WTC11 (cell line): ENCODE measurements at regions not wholly inside any gene's neighbourhood (a gene's known extent, or its start where the extent isn't known, plus 50 kb on each side); places are given as distances from the start of the nearest gene placed in this dataset.

Experiments
- ATAC-seq: fragments of 200-7000 bp; cut with Tn5 transposase; 2 replicates; pipeline ENCODE4 v1.10.0; 2021; ENCODE audit warnings: mild to moderate bottlenecking, moderate library complexity
- CTCF ChIA-PET: fragments of 300-600 bp; sonication (Branson Sonifier 250); formaldehyde crosslinking; loops from one replicate; lab custom pipeline; 2021; ENCODE audit warnings: antibody characterized with exemption; lab: Charles Lee
- POLR2A ChIA-PET: fragments of 350-600 bp; sonication (Branson Sonifier 250); formaldehyde crosslinking; loops from one replicate; lab custom pipeline; 2021; ENCODE audit warnings: antibody characterized with exemption; lab: Charles Lee
- DNase-seq: peaks from one replicate; pipeline ENCODE4 v3.0.0; 2021; ENCODE audit warnings: low spot score
- H3K27ac Mint-ChIP-seq: 2 replicates; pipeline ENCODE4 v1.8.0; 2021; ENCODE audit warnings: mixed read lengths
- H3K27me3 Mint-ChIP-seq: 2 replicates; pipeline ENCODE4 v1.8.0; 2021; ENCODE audit warnings: low read depth, mild to moderate bottlenecking, moderate library complexity, mixed read lengths
- H3K36me3 Mint-ChIP-seq: 2 replicates; pipeline ENCODE4 v1.8.0; 2021; ENCODE audit warnings: mixed read lengths
- H3K4me1 Mint-ChIP-seq: 2 replicates; pipeline ENCODE4 v1.8.0; 2022; ENCODE audit warnings: mixed read lengths
- H3K4me3 Mint-ChIP-seq: 2 replicates; pipeline ENCODE4 v1.8.0; 2021; ENCODE audit warnings: mild to moderate bottlenecking, moderate library complexity, mixed read lengths
- H3K9me3 Mint-ChIP-seq: 2 replicates; pipeline ENCODE4 v1.8.0; 2021; ENCODE audit warnings: mixed read lengths
- ARID4B ChIP-seq: sonication (generic); formaldehyde crosslinking; IDR thresholded peaks from 2 replicates; pipeline ENCODE4 v1.8.0; 2023; ENCODE audit warnings: missing genetic modification reagents, mild to moderate bottlenecking, borderline replicate concordance
- ERG ChIP-seq: fragments of 250-450 bp; sonication (Bioruptor Pico); IDR thresholded peaks from 2 replicates; pipeline ENCODE4 v1.8.0; 2021; ENCODE audit warnings: mild to moderate bottlenecking
- ETV6 ChIP-seq: sonication (generic); formaldehyde crosslinking; IDR thresholded peaks from 2 replicates; pipeline ENCODE4 v1.8.1; 2022; ENCODE audit warnings: mild to moderate bottlenecking, missing genetic modification reagents
- JAZF1 ChIP-seq: fragments of 250-450 bp; sonication (Bioruptor Pico); IDR thresholded peaks from 2 replicates; pipeline ENCODE4 v1.9.0; 2021; ENCODE audit warnings: moderate library complexity, mild to moderate bottlenecking, inconsistent platforms
- JUN ChIP-seq: sonication (generic); formaldehyde crosslinking; IDR thresholded peaks from 2 replicates; pipeline ENCODE4 v1.8.0; 2023; ENCODE audit warnings: mild to moderate bottlenecking, missing genetic modification reagents
- RELA ChIP-seq: sonication (generic); formaldehyde crosslinking; IDR thresholded peaks from 2 replicates; pipeline ENCODE4 v1.8.1; 2022; ENCODE audit warnings: missing genetic modification reagents, mild to moderate bottlenecking, borderline replicate concordance
- SOX15 ChIP-seq: fragments of 250-450 bp; sonication (Bioruptor Pico); IDR thresholded peaks from 2 replicates; pipeline ENCODE4 v1.9.0; 2021; ENCODE audit warnings: mild to moderate bottlenecking
- ZNF121 ChIP-seq: sonication (generic); formaldehyde crosslinking; IDR thresholded peaks from 2 replicates; pipeline ENCODE4 v1.8.0; 2023; ENCODE audit warnings: missing genetic modification reagents
- ZNF416 ChIP-seq: fragments of 250-450 bp; sonication (Bioruptor Pico); IDR thresholded peaks from 2 replicates; pipeline ENCODE4 v1.9.0; 2021; ENCODE audit warnings: mild to moderate bottlenecking, inconsistent platforms
- ZNF423 ChIP-seq: fragments of 250-450 bp; sonication (Bioruptor Pico); IDR thresholded peaks from 2 replicates; pipeline ENCODE4 v2.1.2; 2022; ENCODE audit warnings: mild to moderate bottlenecking, moderate library complexity
- TF ChIP-seq, protein P1 (sequence below): fragments of 250-450 bp; sonication (Bioruptor Pico); IDR thresholded peaks from 2 replicates; pipeline ENCODE4 v2.1.2; 2022; ENCODE audit warnings: mild to moderate bottlenecking, moderate library complexity
- TF ChIP-seq, protein P2 (sequence below): sonication (generic); formaldehyde crosslinking; IDR thresholded peaks from 2 replicates; pipeline ENCODE4 v1.8.1; 2022; ENCODE audit warnings: mild to moderate bottlenecking, moderate library complexity, missing genetic modification reagents

DNA sequence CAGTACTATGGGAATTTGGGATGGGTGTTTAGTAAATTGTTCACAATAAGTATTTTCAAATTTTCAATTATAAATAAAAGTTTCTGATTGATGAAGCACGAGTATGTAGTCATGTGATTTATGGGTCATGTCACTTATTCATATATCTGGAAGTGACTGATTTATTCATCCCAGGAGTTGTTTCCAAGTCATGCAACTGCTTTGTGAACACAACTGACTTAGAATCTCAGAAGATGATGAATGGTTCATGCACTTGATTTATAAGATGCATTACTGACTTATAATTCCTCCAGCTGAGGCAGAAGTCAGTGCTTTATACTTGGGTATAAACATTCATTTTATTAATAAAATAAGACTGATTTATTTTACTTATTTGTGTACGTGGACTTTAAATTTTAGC is 137.8 kb upstream of the CBLB start:
- CTCF ChIA-PET = no interaction called here
- TF ChIP-seq JAZF1 (CRISPR knock-in tag) = no peak
- no peak for TF ChIP-seq RELA (CRISPR knock-in tag)
- TF ChIP-seq, protein P1, sequence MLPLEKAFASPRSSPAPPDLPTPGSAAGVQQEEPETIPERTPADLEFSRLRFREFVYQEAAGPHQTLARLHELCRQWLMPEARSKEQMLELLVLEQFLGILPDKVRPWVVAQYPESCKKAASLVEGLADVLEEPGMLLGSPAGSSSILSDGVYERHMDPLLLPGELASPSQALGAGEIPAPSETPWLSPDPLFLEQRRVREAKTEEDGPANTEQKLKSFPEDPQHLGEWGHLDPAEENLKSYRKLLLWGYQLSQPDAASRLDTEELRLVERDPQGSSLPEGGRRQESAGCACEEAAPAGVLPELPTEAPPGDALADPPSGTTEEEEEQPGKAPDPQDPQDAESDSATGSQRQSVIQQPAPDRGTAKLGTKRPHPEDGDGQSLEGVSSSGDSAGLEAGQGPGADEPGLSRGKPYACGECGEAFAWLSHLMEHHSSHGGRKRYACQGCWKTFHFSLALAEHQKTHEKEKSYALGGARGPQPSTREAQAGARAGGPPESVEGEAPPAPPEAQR (CRISPR knock-in tag) = no peak
- TF ChIP-seq, protein P2, sequence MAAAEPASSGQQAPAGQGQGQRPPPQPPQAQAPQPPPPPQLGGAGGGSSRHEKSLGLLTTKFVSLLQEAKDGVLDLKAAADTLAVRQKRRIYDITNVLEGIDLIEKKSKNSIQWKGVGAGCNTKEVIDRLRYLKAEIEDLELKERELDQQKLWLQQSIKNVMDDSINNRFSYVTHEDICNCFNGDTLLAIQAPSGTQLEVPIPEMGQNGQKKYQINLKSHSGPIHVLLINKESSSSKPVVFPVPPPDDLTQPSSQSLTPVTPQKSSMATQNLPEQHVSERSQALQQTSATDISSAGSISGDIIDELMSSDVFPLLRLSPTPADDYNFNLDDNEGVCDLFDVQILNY (CRISPR knock-in tag) = no peak
- Mint-ChIP-seq H3K9me3 (no peaks in the 10 kb centered on the region), H3K4me3 (no peak overlapping the region), H3K27ac (no peak overlapping the region), H3K36me3 (no peaks in the 10 kb centered on the region), H3K4me1 (no peaks in the 10 kb centered on the region), H3K27me3 (no peaks in the 10 kb centered on the region)
- POLR2A ChIA-PET = no interaction called here
- ATAC-seq (no peak), DNase-seq (no peak)

- no peak for DNase-seq
- no peaks in the 10 kb centered on the region for H3K9me3 Mint-ChIP-seq
Observed at GRCh38 chr3:106007512-106007911, 138.7 kb upstream of the CBLB start.

GRCh38 chr3:106008766-106009165 is 140.0 kb upstream of the CBLB start:
- Mint-ChIP-seq H3K36me3 (no peaks in the 10 kb centered on the region), H3K9me3 (no peaks in the 10 kb centered on the region), H3K4me3 (no peak overlapping the region), H3K27ac (no peak overlapping the region), H3K4me1 (no peaks in the 10 kb centered on the region), H3K27me3 (no peaks in the 10 kb centered on the region)
- ChIA-PET CTCF (no interaction called here), POLR2A (no interaction called here)
- DNase-seq = no peak
- ATAC-seq = no peak
- no peak for TF ChIP-seq SOX15 (CRISPR knock-in tag)
- TF ChIP-seq ARID4B (CRISPR knock-in tag) = no peak
- TF ChIP-seq ZNF121 (CRISPR knock-in tag) = no peak
- no peak for TF ChIP-seq ETV6 (CRISPR knock-in tag)
- no peak for TF ChIP-seq JUN (CRISPR knock-in tag)

More at GRCh38 chr3:106007512-106007911, 138.7 kb upstream of the CBLB start:
- Mint-ChIP-seq H3K27ac (no peak overlapping the region), H3K36me3 (no peaks in the 10 kb centered on the region), H3K4me1 (no peaks in the 10 kb centered on the region), H3K4me3 (no peak overlapping the region), H3K27me3 (no peaks in the 10 kb centered on the region)
- POLR2A ChIA-PET = no interaction called here
- ATAC-seq = no peak
- CTCF ChIA-PET = no interaction called here
- TF ChIP-seq ARID4B (CRISPR knock-in tag) = no peak
- no peak for TF ChIP-seq SOX15 (CRISPR knock-in tag)
- TF ChIP-seq ZNF416 (CRISPR knock-in tag) = no peak
- TF ChIP-seq ERG (CRISPR knock-in tag) = no peak
- no peak for TF ChIP-seq ZNF423 (CRISPR knock-in tag)
